ENCODE measurements at regions not wholly inside any gene's neighbourhood (a gene's known extent, or its start where the extent isn't known, plus 50 kb on each side); places are given as distances from the start of the nearest gene placed in this dataset.

GRCh38 chr15:35161694-35162093 lies 76.6 kb upstream of the NANOGP8 start:
- no peak for DNase-seq (ENCODE audit: low spot score)

DNA sequence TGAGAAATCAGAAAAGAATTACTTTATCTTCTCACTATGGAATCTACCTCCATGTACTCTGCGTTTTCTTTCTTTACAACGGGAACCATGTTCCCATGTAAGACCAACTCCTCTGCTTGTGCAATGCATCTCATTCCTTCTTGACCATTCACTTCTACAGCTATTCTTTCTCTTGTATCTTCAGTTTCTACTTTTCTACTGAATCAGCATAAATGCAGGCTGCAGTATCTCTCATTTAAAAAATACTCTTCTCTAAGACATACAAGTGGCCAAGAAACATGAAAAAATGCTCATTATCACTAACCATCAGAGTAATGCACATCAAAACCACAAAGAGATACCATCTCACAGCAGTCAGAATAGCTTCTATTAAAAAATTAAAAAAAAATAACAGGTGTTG lies 74.1 kb upstream of the NANOGP8 start:
- DNase-seq (ENCODE audit: low spot score), result no peak

DNA sequence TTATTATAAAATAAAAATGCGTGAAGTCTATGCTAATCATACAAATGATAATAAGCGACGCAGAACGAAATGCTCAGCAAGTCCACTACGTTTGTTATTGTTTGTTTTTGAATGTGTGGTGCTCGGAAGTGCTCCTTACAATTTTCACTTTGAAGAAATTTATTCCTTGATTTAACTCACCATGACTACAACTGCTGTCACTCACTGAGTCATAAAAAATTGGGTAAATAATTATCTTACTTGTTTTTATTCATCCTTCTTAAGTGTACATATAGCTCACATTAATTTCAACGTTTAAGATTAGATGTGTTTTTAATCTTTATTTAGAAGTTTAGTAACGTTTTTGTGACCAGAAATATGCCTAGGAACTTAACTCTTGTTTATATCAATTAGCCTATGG lies 66.7 kb upstream of the NANOGP8 start:
- DNase-seq (ENCODE audit: low spot score), result no peak

DNA sequence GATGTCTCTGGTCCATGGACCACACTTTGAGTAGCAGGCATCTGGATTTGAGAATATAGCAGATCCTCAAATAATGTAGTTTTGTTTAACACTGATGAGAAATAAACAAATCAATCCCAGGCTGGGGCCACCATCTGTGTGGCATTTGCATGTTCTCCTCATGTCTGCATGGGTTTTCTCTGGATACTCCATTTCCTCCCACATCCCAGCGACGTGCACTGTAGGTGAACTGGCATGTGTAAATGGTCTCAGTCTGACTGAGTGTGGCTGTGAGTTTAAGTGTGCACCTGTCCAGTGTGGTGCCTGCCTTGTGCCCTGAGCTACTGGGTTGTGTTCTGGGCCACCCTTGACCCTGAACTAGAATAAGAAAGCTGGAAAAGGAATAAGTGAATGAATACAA lies 66.3 kb upstream of the NANOGP8 start:
- no peak for DNase-seq (ENCODE audit: low spot score)

DNA sequence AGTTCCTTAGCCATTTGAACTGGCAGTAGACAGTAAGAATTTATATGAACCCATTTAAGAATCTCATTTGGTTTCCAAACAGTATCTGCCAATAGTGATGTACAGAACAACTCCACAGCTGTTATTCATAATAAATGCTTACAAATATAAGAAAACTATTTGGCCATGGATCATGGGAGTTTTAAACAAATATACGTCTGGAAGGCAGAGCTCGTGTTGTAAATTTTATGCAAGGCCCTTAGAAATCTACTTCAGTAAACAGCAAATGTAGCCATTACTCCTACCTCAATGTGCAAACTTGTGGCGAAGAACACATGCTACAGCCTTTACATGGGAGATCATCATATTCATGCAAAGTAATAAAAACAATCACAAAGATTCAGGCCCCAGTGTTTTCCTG lies 65.3 kb upstream of the NANOGP8 start:
- DNase-seq (ENCODE audit: low spot score), result no peak

DNA sequence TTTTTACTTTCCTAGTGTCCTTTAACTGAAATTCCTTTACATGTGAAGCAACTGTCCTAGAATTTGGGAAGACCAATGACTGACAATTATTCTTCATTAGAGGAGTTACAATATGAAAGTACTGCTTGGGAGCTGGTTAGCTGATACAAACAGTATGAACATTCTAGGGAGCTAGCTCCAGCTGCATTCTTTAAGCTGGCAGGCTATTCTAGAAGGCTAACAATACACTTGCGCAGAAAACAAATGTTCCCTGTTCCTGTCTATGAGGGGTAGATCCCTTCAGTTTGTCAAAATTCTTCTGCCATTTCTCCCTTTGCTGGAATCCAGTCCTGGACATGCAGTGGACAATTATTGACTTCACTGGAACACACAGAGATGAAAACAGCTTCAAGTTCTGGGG lies 60.2 kb upstream of the NANOGP8 start:
- no peak for DNase-seq (ENCODE audit: low spot score)

DNA sequence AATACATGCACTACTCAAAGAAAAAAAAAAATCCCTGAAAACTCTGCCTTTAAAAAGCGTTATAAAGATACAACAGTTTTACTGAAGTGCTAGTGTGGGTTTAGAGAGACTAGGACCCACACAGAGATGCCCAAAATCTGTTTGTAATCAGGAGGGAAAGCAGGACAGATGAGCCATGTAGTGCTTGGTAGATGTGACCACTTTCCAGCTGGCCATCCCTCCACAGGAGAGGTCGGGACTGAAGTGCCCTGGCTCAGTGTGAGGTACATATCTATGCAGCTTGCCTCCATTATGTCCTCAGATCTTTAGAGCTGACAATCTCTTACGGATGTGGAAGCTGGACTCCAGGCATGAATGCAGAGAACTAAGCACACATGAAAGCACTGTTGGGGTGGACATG lies 57.5 kb upstream of the NANOGP8 start:
- no peak for DNase-seq (ENCODE audit: low spot score)

- no peak for DNase-seq (ENCODE audit: low spot score)
These were observed 56.8 kb upstream of the NANOGP8 start for GRCh38 chr15:35141743-35142471.

DNA sequence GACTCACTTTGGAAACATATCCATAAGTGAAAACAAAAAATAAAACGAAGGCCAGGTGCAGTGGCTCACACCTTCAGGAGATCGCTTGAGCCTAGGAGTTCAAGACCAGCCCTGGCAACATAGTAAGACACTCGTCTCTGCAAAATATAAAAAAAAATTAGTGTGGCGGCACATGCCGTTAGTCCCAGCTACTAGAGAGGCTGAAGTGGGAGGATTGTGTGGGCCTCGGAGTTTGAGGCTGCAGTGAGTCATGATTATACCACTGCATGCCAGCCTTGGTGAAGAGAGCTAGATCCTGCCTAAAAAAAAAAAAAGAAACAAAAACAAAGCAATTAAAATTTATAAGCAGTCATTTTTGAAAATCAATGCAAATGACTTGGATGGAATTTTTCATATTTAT lies 54.7 kb upstream of the NANOGP8 start:
- DNase-seq (ENCODE audit: low spot score), result no peak

GRCh38 chr15:35137190-35137574 lies 52.1 kb upstream of the NANOGP8 start:
- DNase-seq (ENCODE audit: low spot score), result no peak

DNA sequence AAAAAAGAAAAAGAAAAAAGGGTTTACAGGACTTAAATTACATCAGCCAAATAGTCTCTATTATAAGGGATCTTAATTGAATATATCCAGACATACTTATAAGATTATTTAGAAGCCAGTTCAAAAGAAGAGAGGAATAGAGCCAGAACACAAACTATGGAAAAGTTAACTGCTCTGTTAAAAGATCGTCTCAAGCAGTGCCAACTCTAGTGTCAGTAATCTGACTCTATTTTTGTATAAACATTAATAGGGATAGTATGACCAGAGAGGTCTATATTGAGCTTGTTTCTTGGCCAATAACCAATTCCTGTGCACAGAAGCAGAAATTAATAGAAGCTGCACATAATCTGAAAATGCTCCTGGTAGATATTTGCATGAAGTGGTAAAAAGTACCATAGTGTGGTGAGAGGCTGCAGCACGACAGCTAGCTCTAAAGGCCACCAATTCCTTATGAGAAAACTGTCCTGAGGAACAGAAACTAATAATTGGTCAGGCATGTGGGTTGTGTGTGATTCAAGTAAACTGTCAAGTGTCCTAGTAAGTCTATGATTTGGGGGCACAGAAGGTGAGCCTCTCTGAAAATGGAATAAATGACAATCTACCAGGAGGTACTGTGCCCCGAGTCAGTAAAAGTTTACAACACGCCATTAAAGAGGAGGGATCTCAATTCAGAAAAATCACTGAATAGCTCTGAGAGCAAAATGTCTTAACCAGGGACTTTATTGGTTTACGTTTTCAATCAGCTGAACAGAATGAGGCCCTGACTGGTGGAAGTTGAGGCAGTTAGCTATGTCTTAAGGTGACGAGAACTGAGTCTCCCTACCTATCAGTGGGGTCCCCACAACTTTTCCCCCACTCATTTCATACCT lies 51.5 kb upstream of the NANOGP8 start:
- no peak for DNase-seq (ENCODE audit: low spot score)
